SK-N-SH (cell line): ENCODE measurements at regions not wholly inside any gene's neighbourhood (a gene's known extent, or its start where the extent isn't known, plus 50 kb on each side); places are given as distances from the start of the nearest gene placed in this dataset.

ENCODE experiments used
- CTCF ChIA-PET: fragments of 300-600, 350-600 bp; formaldehyde crosslinking; extraction: SDS; loops from one replicate; lab custom pipeline; 2021; lab: Yijun Ruan, JAX
- POLR2A ChIA-PET: fragments of 350-600 bp; sonication (Branson Sonifier 250); formaldehyde crosslinking; extraction: SDS; loops from one replicate; lab custom pipeline; 2020; ENCODE audit warnings: antibody characterized with exemption, inconsistent platforms; lab: Yijun Ruan, JAX
- DNase-seq: peaks from one replicate; pipeline ENCODE4 v3.0.0; 2012
- H2AFZ ChIP-seq: fragments of 200-600 bp; sonication (generic); 2 replicates; pipeline ENCODE4 v1.8.1; 2016; ENCODE audit warnings: antibody characterized with exemption, mild to moderate bottlenecking, low read depth
- H3F3A ChIP-seq: fragments of 200-600 bp; sonication (generic); replicated peaks from 2 replicates; pipeline ENCODE3; 2016; ENCODE audit warnings: antibody characterized with exemption, mild to moderate bottlenecking; ENCODE audit not compliant: insufficient read depth
- H3K27ac ChIP-seq, 2 experiments: fragments of 200-500 bp in 1 of 2; fragments of 200-600 bp in 1 of 2; sonication (Bioruptor generic) in 1 of 2; sonication (generic), shearing (Covaris generic) in 1 of 2; 2 replicates each; pipeline versions ENCODE4 v1.5.1 to v1.6.1; 2014 to 2016; ENCODE audit warnings: low read depth in 2 of 2, inconsistent platforms in 1 of 2, low read length in 1 of 2, mild to moderate bottlenecking in 1 of 2, mixed read lengths in 1 of 2
- H3K27me3 ChIP-seq: fragments of 200-600 bp; sonication (generic), shearing (Covaris generic); 2 replicates; pipeline ENCODE4 v1.6.1; 2016; ENCODE audit warnings: mixed run types; ENCODE audit not compliant: insufficient read depth
- H3K36me3 ChIP-seq, 2 experiments: fragments of 200-500 bp in 1 of 2; fragments of 200-600 bp in 1 of 2; sonication (Bioruptor generic) in 1 of 2; sonication (generic) in 1 of 2; replicated peaks in 1 of 2; 2 replicates each; pipeline versions ENCODE3 to v1.5.1; 2014 to 2016; ENCODE audit warnings: low read length in 1 of 2, mild to moderate bottlenecking in 1 of 2; ENCODE audit not compliant: insufficient read depth in 2 of 2, control insufficient read depth in 1 of 2
- H3K4me1 ChIP-seq, 2 experiments: fragments of 200-500 bp in 1 of 2; fragments of 200-600 bp in 1 of 2; sonication (Bioruptor generic) in 1 of 2; sonication (generic), shearing (Covaris generic) in 1 of 2; 2 replicates each; pipeline versions ENCODE4 v1.5.1 to v1.6.1; 2014 to 2016; ENCODE audit warnings: low read depth in 1 of 2, low read length in 1 of 2, mixed run types in 1 of 2; ENCODE audit not compliant: insufficient read depth in 2 of 2, control insufficient read depth in 1 of 2
- H3K4me2 ChIP-seq: fragments of 200-600 bp; sonication (generic), shearing (Covaris generic); 2 replicates; pipeline ENCODE4 v1.6.1; 2017; ENCODE audit warnings: mixed run types
- H3K4me3 ChIP-seq, 2 experiments: fragments of 200-500 bp in 1 of 2; fragments of 200-600 bp in 1 of 2; sonication (Bioruptor generic) in 1 of 2; sonication (generic), shearing (Covaris generic) in 1 of 2; 2 replicates each; pipeline versions ENCODE4 v1.5.1 to v1.8.1; 2014 to 2016; ENCODE audit warnings: low read depth in 2 of 2, inconsistent platforms in 1 of 2, low read length in 1 of 2, mild to moderate bottlenecking in 1 of 2, mixed read lengths in 1 of 2, moderate library complexity in 1 of 2
- H3K79me2 ChIP-seq: fragments of 200-600 bp; sonication (generic); 2 replicates; pipeline ENCODE4 v1.8.1; 2017; ENCODE audit warnings: mild to moderate bottlenecking; ENCODE audit not compliant: insufficient read depth
- H3K9ac ChIP-seq: fragments of 200-600 bp; sonication (generic); 2 replicates; pipeline ENCODE4 v1.6.1; 2017; ENCODE audit warnings: mixed run types
- H3K9me2 ChIP-seq: fragments of 200-600 bp; sonication (generic); 2 replicates; pipeline ENCODE4 v1.6.1; 2017; ENCODE audit warnings: mixed run types
- H3K9me3 ChIP-seq: fragments of 200-600 bp; sonication (generic); 2 replicates; pipeline ENCODE4 v1.6.1; 2017; ENCODE audit warnings: mixed run types, mild to moderate bottlenecking, moderate library complexity
- H4K20me1 ChIP-seq: fragments of 200-600 bp; sonication (generic); 2 replicates; pipeline ENCODE4 v1.6.1; 2017; ENCODE audit warnings: mild to moderate bottlenecking, mixed run types; ENCODE audit not compliant: insufficient read depth
- CHD2 ChIP-seq: fragments of 150-350 bp; IDR thresholded peaks from 2 replicates; pipeline ENCODE4 v1.6.1; 2018; ENCODE audit warnings: low read length; ENCODE audit not compliant: partially characterized antibody
- CTCF ChIP-seq: fragments of 200-600 bp; sonication (generic); IDR thresholded peaks from 2 replicates; pipeline ENCODE4 v1.6.1; 2017; ENCODE audit warnings: antibody characterized with exemption, mild to moderate bottlenecking, moderate library complexity
- ELF1 ChIP-seq: IDR thresholded peaks from 2 replicates; pipeline ENCODE4 v1.4.0; 2012
- EP300 ChIP-seq, 2 experiments: IDR thresholded peaks; 2 replicates each; pipeline versions ENCODE4 v1.4.0 to v1.6.1; 2012; ENCODE audit warnings: borderline replicate concordance in 1 of 2, low read depth in 1 of 2, low read length in 1 of 2
- EZH2phosphoT487 ChIP-seq: fragments of 200-600 bp; sonication (generic); IDR thresholded peaks from 2 replicates; pipeline ENCODE4 v1.6.1; 2017; ENCODE audit warnings: low read depth, mixed run types, mild to moderate bottlenecking, antibody characterized with exemption, moderate library complexity, borderline replicate concordance
- FOXJ3 ChIP-seq: sonication (generic); formaldehyde crosslinking; IDR thresholded peaks from 2 replicates; pipeline ENCODE4 v1.5.1; 2020; ENCODE audit warnings: mild to moderate bottlenecking, missing genetic modification reagents
- FOXM1 ChIP-seq: IDR thresholded peaks from 2 replicates; pipeline ENCODE4 v1.4.0; 2012; ENCODE audit warnings: low read depth, mild to moderate bottlenecking
- GABPA ChIP-seq: IDR thresholded peaks from 2 replicates; pipeline ENCODE4 v1.4.0; 2012; ENCODE audit warnings: low read depth, mild to moderate bottlenecking
- GATA2 ChIP-seq: sonication (generic); formaldehyde crosslinking; IDR thresholded peaks from 2 replicates; pipeline ENCODE4 v1.5.0; 2020; ENCODE audit warnings: mild to moderate bottlenecking, missing genetic modification reagents
- IRF3 ChIP-seq: fragments of 150-350 bp; IDR thresholded peaks from 2 replicates; pipeline ENCODE4 v1.6.1; 2016; ENCODE audit warnings: mild to moderate bottlenecking, low read depth, low read length
- MEF2A ChIP-seq: IDR thresholded peaks from 2 replicates; pipeline ENCODE4 v1.4.0; 2012; ENCODE audit warnings: low read depth, borderline replicate concordance
- POLR2AphosphoS5 ChIP-seq: IDR thresholded peaks from 2 replicates; pipeline ENCODE4 v1.6.1; 2012; ENCODE audit warnings: low read depth, low read length
- RCOR1 ChIP-seq: fragments of 150-350 bp; IDR thresholded peaks from 2 replicates; pipeline ENCODE4 v1.6.1; 2017; ENCODE audit warnings: antibody characterized with exemption, low read length
- SIN3A ChIP-seq: IDR thresholded peaks from 2 replicates; pipeline ENCODE4 v1.6.1; 2012; ENCODE audit warnings: low read depth, mild to moderate bottlenecking, low read length, moderate library complexity, borderline replicate concordance
- SMC3 ChIP-seq: IDR thresholded peaks from 2 replicates; pipeline ENCODE4 v1.6.1; 2012; ENCODE audit warnings: low read depth, low read length, improper control_type of control experiment
- TAF1 ChIP-seq: IDR thresholded peaks from 2 replicates; pipeline ENCODE4 v1.6.1; 2012; ENCODE audit warnings: low read depth, mild to moderate bottlenecking, low read length, moderate library complexity, borderline replicate concordance
- TEAD4 ChIP-seq: IDR thresholded peaks from 2 replicates; pipeline ENCODE4 v1.4.0; 2012; ENCODE audit warnings: mild to moderate bottlenecking, borderline replicate concordance; ENCODE audit not compliant: insufficient read depth
- USF1 ChIP-seq: IDR thresholded peaks from 2 replicates; pipeline ENCODE4 v1.4.0; 2012; ENCODE audit warnings: low read depth, borderline replicate concordance
- USF2 ChIP-seq: fragments of 150-350 bp; IDR thresholded peaks from 2 replicates; pipeline ENCODE4 v1.6.1; 2017; ENCODE audit warnings: antibody characterized with exemption, low read length, low read depth, borderline replicate concordance
- YY1 ChIP-seq: IDR thresholded peaks from 2 replicates; pipeline ENCODE4 v1.4.0; 2012; ENCODE audit warnings: low read depth, mild to moderate bottlenecking
- WGBS: methylation state at CpG from one replicate; pipeline ENCODE4 v1.1.6; 2017; ENCODE audit warnings: low lambda C conversion rate; 5-methylcytosine and 5-hydroxymethylcytosine counted together

- H3K27ac ChIP-seq = no peak overlapping the region
- no peak for DNase-seq
- 0% methylated on average over 2 of the region's 2 CpGs for WGBS
These were observed 1367.0 kb downstream of the PCDH7 start for GRCh38 chr4:32087211-32087610.

More at GRCh38 chr4:32087211-32087610, 1367.0 kb downstream of the PCDH7 start:
- ChIA-PET POLR2A (no interaction called here), CTCF (no interaction called here)
- Histone ChIP-seq H3K4me2 (no peak overlapping the region), H3K9ac (no peak overlapping the region), H3K36me3 (no peaks in the 10 kb centered on the region), H3K27me3 (no peaks in the 10 kb centered on the region), H3K4me3 (no peak overlapping the region), H2AFZ (no peak overlapping the region), H3K9me2 (no peaks in the 10 kb centered on the region), H4K20me1 (no peaks in the 10 kb centered on the region), H3K79me2 (no peaks in the 10 kb centered on the region), H3K4me1 (no peaks in the 10 kb centered on the region), H3K9me3 (no peaks in the 10 kb centered on the region), H3F3A (no peaks in the 10 kb centered on the region)
- TF ChIP-seq FOXJ3 (CRISPR knock-in tag) (no peak), RCOR1 (no peak), CHD2 (no peak), USF1 (no peak), POLR2AphosphoS5 (no peak), FOXM1 (no peak), TAF1 (no peak), TEAD4 (no peak), ELF1 (no peak), USF2 (no peak), IRF3 (no peak), EP300 (IDR thresholded peaks at IDR 0.05; ENCODE audit: borderline replicate concordance in 1 of 2, low read depth in 1 of 2, low read length in 1 of 2) (no peak), EZH2phosphoT487 (no peak), GABPA (no peak), MEF2A (no peak), SIN3A (no peak), SMC3 (no peak), GATA2 (CRISPR knock-in tag) (no peak), YY1 (no peak), CTCF (no peak)
